ENCODE measurements at regions not wholly inside any gene's neighbourhood (a gene's known extent, or its start where the extent isn't known, plus 50 kb on each side); places are given as distances from the start of the nearest gene placed in this dataset.
A peak's percentile ranks its signal among the peaks of the same experiment; 100 is the strongest.
"Not testable (repeated sequence)": the region's sequence is repeated elsewhere in the genome, so short reads cannot be mapped to it uniquely, and the experiment has no call there.

DNA sequence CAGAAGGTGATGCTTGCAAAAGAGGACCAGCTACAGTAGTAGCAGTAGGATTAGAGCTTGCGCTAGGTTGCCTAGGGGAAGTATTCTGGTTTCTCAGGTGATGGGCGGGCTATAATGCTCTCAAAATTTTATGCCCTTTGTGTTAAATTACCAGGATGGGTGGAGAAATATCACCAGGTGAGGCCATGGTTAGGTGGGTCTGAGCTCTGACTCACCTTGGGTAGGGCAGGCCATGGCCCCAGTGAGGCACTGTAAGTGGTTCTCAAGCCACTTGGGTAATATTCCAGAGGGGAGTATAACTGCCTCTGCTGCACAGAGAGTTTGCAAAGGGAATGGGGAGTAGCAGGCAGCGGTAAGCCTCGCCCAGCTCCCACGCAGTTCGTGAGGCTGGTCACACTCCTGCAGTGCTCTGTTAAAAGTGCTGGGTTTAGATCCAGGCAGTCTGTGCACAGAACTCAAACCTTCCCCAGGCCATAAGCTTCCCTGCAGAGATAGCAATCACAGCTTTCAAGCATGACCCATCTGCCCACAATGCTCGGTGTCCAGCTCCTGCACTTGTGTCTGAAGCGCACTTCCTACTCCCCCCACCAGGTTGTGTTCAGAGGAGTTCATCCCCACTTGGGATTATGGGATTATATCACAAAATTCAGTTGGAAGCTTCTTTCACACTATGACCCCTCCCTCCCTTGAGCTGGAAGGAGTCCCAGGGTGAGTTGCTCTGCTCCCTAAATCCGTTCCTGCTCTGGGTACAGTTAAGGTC lies 575.0 kb downstream of the CHSY3 start:
- no peak for DNase-seq (ENCODE audit: low spot score)

DNA sequence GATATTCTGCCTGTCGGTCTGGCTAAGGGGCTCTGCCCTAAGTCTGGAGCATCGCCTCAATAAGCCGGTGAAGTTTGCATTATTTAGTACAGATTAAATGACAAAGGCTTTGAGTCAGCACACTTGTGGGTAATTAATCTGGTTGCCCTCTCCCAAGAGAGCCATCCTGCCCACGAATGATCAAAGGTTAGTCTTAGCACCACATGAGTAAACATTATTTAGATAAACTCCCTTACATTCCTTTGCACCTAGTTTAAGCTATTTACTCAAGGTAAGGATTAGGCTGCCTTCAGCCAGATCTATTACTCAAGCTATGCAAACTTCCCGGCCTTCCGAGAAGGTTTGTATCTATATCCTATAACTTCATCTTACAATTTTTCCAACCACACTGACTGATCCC lies 572.1 kb downstream of the CHSY3 start:
- no peak for DNase-seq (ENCODE audit: low spot score)

GRCh38 chr5:130462516-130462915 lies 558.3 kb downstream of the CHSY3 start:
- DNase-seq (ENCODE audit: low spot score) = no peak

DNA sequence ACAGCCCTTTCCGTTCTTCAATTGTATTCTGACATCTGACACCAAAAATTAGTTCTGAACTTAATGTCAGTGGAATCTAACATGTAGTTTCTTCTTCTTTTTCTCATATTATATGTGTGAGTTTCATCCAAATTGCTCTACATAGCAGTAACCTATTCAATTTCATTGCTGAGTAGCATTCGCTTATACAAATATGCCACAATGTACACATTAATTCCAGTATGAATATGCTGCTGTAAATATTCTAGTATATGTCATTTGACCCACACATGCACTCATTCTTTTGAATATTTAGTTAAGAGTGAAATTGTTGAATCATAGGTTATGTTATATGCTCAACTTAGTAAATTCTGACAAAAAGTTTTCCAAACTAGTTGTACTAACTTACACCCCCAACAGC lies 550.9 kb downstream of the CHSY3 start:
- no peak for DNase-seq (ENCODE audit: low spot score)

- no peak for DNase-seq (ENCODE audit: low spot score)
These were observed 548.5 kb downstream of the CHSY3 start for GRCh38 chr5:130452744-130453143.

- DNase-seq (ENCODE audit: low spot score) = no peak
These were observed 532.2 kb downstream of the CHSY3 start for GRCh38 chr5:130436430-130436829.

DNA sequence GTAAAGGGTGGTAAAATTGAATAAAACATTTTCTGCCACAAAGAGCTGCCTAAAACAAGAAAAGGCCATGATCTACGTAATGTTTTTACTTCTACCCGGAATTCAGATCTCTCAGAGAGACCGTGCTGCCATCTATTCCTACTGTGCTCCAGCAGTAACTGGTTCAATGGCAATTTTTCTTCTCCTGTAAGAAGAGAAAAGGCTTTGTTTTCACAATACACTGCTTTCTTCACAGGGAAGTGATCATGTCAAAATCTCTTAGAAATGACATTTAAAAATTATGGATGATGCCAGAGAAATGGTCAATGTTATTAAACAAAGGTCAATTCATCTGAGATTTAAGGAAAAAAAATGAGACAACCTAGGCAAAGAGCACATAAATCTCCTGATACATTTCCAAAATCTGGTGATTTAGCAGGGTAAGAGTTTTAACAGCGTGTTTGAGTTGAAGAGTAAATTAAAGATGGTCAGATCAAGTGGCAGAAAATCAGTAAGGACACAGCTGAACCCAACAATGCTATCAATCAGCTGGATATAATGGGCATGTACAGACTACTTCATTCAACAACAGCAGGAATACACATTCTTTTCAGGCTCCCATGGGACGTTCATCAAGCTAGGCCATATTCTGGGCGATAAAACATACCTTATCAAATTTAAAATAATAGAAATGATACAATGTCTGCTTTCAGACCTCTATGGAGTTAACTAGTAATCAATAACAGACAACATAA lies 523.1 kb downstream of the CHSY3 start:
- DNase-seq (ENCODE audit: low spot score) = no peak

GRCh38 chr5:130425424-130425823 lies 521.2 kb downstream of the CHSY3 start:
- DNase-seq (ENCODE audit: low spot score) = no peak

GRCh38 chr5:130424341-130424740 lies 520.1 kb downstream of the CHSY3 start:
- no peak for DNase-seq (ENCODE audit: low spot score)

- no peak for DNase-seq (ENCODE audit: low spot score)
These were observed 498.6 kb downstream of the CHSY3 start for GRCh38 chr5:130402906-130403305.

- DNase-seq (ENCODE audit: low spot score) = no peak
These were observed 495.8 kb downstream of the CHSY3 start for GRCh38 chr5:130400091-130400490.

GRCh38 chr5:130398825-130399224 lies 494.6 kb downstream of the CHSY3 start:
- DNase-seq (ENCODE audit: low spot score) = no peak

- DNase-seq (ENCODE audit: low spot score) = not testable (repeated sequence)
These were observed 493.5 kb downstream of the CHSY3 start for GRCh38 chr5:130397727-130398126.

DNA sequence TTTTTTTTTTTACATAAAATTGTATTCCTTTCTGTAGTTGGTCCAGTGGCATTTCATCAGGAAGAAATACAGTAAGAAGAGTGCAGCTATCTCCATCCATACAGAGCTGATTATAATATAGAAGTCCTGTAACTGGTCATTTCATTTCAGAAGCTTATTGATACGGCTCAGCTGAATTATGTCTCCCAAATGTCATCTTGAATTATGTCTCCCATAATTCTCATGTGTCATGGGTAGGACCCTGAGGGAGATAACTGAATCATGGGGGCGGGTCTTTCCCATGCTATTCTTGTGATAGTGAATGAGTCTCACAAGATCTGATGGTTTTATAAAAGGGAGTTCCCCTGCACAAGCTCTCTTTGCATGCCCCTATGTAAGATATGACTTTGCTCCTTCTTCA lies 492.9 kb downstream of the CHSY3 start:
- no peak for DNase-seq (ENCODE audit: low spot score)

DNA sequence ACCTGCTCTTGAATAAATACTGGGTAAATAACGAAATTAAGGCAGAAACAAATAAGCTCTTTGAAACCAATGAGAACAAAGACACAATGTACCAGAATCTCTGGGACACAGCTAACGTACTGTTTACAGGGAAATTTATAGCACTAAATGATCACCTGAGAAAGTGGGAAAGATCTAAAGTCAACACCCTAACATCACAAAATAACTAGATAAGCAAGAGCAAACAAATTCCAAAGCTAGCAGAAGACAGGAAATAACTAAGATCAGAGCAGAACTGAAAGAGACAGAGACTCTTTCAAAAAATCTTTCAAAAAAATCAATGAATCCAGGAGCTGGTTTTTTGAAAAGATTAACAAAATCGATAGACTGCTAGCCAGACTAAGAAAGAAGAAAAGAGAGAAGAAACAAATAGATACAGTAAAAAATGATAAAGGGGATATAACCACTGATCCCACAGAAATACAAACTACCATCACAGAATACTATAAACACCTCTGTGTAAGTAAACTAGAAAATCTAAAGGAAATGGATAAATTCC lies 487.5 kb downstream of the CHSY3 start:
- not testable (repeated sequence) for DNase-seq (ENCODE audit: low spot score)

- DNase-seq (ENCODE audit: low spot score) = no peak
These were observed 481.9 kb downstream of the CHSY3 start for GRCh38 chr5:130386155-130386554.

DNA sequence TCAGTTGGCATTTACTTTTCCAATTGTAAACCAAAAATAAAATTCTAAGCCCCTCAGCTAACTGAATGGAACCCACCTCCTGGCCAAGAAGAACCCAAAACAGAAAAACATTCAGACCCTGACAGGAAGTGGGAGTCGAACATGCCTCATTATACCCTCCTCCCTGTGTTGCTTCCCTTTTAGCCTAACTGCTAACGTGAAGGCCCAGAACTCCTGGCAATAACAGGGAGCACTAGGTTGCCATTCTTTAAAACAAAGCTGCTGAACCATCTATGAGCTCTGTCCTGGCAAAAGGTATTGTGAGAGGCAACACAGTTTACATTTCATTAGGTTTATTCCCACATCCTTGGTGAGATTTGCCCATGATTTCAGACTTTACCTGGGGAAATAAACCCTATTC lies 481.4 kb downstream of the CHSY3 start:
- DNase-seq (ENCODE audit: low spot score) = no peak

GRCh38 chr5:130365956-130366355 lies 461.7 kb downstream of the CHSY3 start:
- DNase-seq (ENCODE audit: low spot score) = no peak

DNA sequence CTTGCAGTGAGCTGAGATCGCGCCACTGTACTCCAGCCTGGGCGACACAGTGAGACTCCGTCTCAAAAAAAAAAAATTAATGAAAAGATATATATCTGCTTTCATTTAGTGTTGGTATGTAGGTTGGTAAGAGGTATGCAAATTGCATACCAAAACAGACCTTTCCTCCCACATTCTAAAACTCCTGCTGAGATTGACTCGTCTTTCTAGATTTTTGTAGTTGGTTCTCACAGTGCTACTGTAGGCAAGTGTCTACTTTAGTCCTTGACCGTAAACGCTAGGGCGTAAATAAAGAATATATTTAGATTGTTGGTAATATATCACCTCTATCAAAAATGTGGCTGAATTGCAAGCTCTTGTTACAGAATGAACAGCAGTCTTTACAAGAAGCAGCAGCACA lies 445.9 kb downstream of the CHSY3 start:
- no peak for DNase-seq (ENCODE audit: low spot score)

DNA sequence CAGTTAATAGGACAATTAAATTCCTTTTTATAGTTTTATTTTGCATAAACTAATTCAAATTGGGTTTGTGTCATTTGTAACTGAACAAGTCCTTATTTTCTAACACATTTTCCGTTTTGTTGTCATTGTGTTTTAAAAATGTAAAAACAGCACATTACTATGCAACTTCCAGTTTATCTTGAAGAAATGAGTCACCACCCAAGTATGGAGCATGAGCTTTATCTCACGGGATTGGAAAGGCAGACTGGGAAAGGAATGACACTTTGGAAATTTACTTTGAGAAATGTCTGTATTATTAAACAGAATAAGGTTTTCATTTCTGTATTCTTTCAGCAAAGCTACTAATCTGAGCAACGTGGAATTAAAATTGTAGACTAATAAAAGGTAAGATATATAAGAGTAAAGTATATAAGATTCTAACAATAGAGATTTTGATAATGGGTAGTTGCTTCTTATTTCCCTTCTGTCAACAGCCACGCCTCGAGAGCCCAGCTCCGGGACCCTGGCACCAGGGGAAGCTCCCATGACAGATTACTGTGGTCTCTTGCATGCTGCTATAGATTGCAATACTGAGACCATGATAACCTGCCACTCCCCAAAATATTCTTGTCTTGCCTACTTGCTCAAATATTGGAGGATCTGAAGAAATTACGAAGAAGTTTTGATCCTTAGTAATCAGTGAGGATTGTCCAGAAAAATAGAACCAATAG lies 433.1 kb downstream of the CHSY3 start:
- peak; percentile 9 for DNase-seq (ENCODE audit: low spot score)

- DNase-seq (ENCODE audit: low spot score) = no peak
These were observed 430.9 kb downstream of the CHSY3 start for GRCh38 chr5:130335117-130335516.

GRCh38 chr5:130333089-130333488 lies 428.8 kb downstream of the CHSY3 start:
- DNase-seq (ENCODE audit: low spot score) = no peak

DNA sequence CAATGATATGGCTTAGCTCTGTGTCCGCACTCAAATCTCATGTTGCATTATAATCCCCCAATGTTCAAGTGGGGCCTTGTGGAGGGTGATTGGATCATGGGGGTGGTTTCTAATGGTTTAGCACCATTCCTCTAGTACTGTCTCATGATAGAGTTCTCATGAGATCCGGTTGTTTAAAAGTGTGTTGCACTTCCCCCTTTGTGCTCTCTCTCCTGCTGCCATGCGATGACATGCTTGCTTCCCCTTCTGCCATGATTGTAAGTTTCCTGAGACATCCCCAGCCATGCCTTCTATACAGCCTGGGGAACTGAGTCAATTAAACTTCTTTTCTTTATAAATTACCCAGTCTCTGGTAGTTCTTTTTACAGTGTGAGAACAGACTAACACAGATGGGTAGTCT lies 427.1 kb downstream of the CHSY3 start:
- no peak for DNase-seq (ENCODE audit: low spot score)
